Fibroblast of mammary gland (primary cell): ENCODE measurements at regions not wholly inside any gene's neighbourhood (a gene's known extent, or its start where the extent isn't known, plus 50 kb on each side); places are given as distances from the start of the nearest gene placed in this dataset.
A peak's percentile ranks its signal among the peaks of the same experiment; 100 is the strongest.

Experiments used
- DNase-seq: peaks from one replicate; pipeline ENCODE4 v3.0.0-alpha.2; 2010; ENCODE audit warnings: low read depth
- H3K4me3 ChIP-seq: 2 replicates; pipeline ENCODE4 v1.5.1; 2011; ENCODE audit warnings: low read depth, mild to moderate bottlenecking, low read length, moderate library complexity; ENCODE audit not compliant: control insufficient read depth
- CTCF ChIP-seq: conservative IDR thresholded peaks from 2 replicates; pipeline ENCODE4 v1.5.1; 2011; ENCODE audit warnings: low read depth, low read length, inconsistent platforms; ENCODE audit not compliant: control insufficient read depth, insufficient read depth

DNA sequence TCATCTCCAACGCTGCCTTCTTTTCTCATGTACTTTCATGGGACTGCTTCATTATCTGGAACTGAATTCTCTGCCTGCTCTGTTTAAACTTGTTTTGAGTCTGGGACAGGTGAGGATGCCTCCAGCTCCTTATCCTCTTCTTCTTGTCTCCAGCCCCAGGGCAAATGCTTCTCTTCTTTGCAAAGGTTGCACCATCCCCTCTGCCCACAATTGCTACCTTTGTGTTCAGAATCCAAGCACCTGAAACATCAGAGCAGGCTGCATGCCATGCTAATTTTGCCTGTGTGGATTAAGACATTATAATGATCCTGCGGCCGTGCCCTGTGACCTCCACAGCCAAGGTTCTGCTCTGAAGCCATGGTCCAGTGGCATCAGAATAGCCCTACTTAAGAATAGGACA lies 309.5 kb downstream of the EPHA4 start:
- H3K4me3 ChIP-seq = no peak overlapping the region
- no peak for DNase-seq
- TF ChIP-seq CTCF = no peak

DNA sequence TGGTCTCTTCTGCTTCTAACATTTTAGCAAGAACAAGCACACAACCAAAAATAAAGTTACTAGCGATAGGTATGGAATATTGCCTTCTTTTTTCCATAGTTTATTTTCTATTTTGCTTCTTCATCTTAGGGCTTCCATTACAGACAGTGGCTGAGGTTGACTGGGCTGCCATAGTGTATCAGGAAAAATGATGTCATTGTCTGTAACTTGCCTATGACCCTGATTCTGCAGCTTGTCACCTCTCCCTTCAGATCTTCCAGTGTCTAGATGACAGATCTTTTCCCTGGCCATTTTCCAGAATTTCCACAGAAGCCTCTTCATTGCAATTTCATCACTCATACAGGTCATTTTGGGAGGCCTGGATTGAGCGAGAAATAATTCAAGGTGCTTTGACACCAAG lies 308.5 kb downstream of the EPHA4 start:
- no peak for DNase-seq
- no peak overlapping the region for H3K4me3 ChIP-seq
- TF ChIP-seq CTCF = no peak

DNA sequence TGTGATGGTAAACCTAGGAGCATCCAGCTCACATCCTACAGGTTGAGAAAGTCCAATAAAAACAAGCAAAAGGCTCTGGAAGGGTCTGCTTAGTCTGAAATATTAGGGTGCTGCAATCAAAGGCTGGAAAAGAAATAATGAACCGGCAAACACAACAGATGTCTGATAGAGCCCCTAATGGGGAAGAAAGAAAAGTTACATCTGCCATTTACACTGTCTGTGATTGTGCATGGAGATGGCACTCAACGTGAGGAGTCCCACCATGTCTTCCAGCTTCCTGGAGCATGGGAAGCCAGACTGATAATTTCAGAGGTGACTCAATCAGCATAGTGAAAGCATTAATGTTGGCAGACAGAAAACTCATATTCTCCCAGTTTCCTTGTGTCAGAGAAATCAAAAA lies 307.8 kb downstream of the EPHA4 start:
- no peak overlapping the region for H3K4me3 ChIP-seq
- DNase-seq = no peak
- TF ChIP-seq CTCF = no peak

DNA sequence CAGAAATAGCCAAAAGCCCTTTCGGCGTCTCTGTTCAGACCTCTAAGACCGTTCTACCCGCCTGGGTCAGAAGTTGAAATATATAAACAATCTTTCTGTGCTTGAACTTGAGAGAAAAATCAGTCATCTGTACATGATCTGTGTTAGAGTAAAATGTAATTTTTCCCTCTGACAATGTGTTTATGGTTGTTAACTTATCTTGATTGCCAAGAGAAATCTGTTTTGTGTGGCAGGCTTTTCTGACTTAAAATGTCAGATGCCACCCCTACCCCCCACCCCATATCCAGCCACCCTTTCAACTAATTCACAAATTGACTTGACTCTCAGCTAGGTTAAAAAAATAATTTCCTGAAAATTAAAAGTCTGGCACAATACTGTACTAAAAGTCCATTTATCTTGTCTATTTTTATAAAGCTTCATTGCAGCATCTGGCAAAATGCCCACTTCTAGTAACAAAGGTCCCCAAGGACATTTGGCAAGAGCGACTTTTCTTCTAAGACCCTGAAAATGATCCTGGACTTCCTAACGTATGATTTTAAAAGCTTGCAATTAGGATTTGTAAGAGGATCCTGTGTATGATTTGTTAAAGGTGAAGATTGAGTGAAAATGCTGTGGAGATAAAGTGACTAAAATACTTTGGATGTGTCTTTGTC lies 304.2 kb downstream of the EPHA4 start:
- DNase-seq = no peak
- no peak overlapping the region for H3K4me3 ChIP-seq
- no peak for TF ChIP-seq CTCF

DNA sequence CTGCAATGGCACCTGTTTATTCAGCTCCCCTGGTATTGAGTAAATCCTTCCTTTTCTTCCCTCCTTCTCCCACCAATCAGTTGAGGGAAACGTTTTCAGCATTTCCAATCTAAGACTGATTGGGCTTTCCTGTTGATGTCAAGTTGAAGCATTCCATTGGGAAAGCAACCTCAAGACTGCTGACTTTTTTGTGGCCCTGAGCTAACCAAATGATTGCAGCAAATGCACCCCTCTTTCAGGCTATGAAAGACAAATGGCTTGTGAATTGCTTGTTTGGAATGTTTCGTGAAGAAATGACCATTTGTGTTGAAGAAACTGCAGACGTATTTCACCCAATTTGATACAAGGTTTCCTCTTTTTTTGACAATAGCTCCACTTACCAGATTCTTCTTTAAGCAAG lies 303.5 kb downstream of the EPHA4 start:
- H3K4me3 ChIP-seq = no peak overlapping the region
- TF ChIP-seq CTCF = no peak

GRCh38 chr2:221270806-221271205 lies 301.3 kb downstream of the EPHA4 start:
- H3K4me3 ChIP-seq = no peak overlapping the region
- no peak for TF ChIP-seq CTCF
- DNase-seq = peak; percentile 9

More for the DNA sequence above, 303.5 kb downstream of the EPHA4 start:
- no peak for DNase-seq

- no peak for DNase-seq
- no peak for TF ChIP-seq CTCF
- H3K4me3 ChIP-seq = no peak overlapping the region
Measured at GRCh38 chr2:221272729-221273128, 299.4 kb downstream of the EPHA4 start.
